Progenitor cell of endocrine pancreas (in vitro differentiated cells): ENCODE measurements at regions not wholly inside any gene's neighbourhood (a gene's known extent, or its start where the extent isn't known, plus 50 kb on each side); places are given as distances from the start of the nearest gene placed in this dataset.

Experiments
- DNase-seq: peaks from one replicate; pipeline ENCODE4 v3.0.0; 2021; ENCODE audit warnings: low spot score; ENCODE audit not compliant: unreplicated experiment
- H3K27ac Mint-ChIP-seq: 2 replicates; pipeline ENCODE4 v1.8.0; 2021; ENCODE audit warnings: mild to moderate bottlenecking, moderate library complexity, mixed read lengths
- H3K27me3 Mint-ChIP-seq: 2 replicates; pipeline ENCODE4 v1.8.0; 2021; ENCODE audit warnings: mixed read lengths
- H3K36me3 Mint-ChIP-seq: 2 replicates; pipeline ENCODE4 v1.8.0; 2022; ENCODE audit warnings: mixed read lengths; ENCODE audit not compliant: insufficient read depth
- H3K4me1 Mint-ChIP-seq: 2 replicates; pipeline ENCODE4 v1.8.0; 2021; ENCODE audit warnings: low read depth, mixed read lengths
- H3K4me3 Mint-ChIP-seq: 2 replicates; pipeline ENCODE4 v1.8.0; 2021; ENCODE audit warnings: low read depth, mild to moderate bottlenecking, moderate library complexity, mixed read lengths
- H3K9me3 Mint-ChIP-seq: 2 replicates; pipeline ENCODE4 v1.8.0; 2021; ENCODE audit warnings: low read depth, mixed read lengths
- CTCF ChIP-seq: fragments of 200-600 bp; sonication (generic); IDR thresholded peaks from one replicate; pipeline ENCODE4 v1.5.0; 2021; ENCODE audit warnings: antibody characterized with exemption, mild to moderate bottlenecking; ENCODE audit not compliant: unreplicated experiment

DNA sequence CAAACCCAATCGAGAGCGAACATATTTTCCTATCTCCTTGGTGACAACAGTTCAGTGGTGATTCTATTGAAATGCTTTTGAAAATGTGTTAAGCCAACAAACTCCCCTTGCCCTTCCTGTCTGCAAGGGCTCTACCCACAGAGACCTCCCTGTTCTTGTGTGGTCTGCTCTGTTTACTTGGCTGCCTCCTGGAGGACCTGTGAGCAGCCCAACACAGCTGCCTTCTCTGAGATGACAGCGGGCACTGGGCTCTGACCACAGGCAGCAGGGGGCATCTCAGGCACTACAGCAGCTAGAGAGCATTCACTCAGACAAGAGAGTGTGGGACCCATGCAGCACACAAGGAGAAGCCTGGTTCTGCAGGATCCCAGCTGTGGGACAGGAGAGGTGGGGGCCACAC, 416.4 kb downstream of the TCERG1L start:
- H3K27ac Mint-ChIP-seq, result no peak overlapping the region
- no peak overlapping the region for H3K4me3 Mint-ChIP-seq
- peaks cover 5% of the 10 kb centered on the region for H3K27me3 Mint-ChIP-seq
- H3K9me3 Mint-ChIP-seq, result no peaks in the 10 kb centered on the region
- no peak for DNase-seq
- no peaks in the 10 kb centered on the region for H3K4me1 Mint-ChIP-seq
- no peaks in the 10 kb centered on the region for H3K36me3 Mint-ChIP-seq
- no peak for TF ChIP-seq CTCF

GRCh38 chr10:130897815-130898214, 413.7 kb downstream of the TCERG1L start:
- no peak for DNase-seq
- H3K36me3 Mint-ChIP-seq, result no peaks in the 10 kb centered on the region
- no peaks in the 10 kb centered on the region for H3K9me3 Mint-ChIP-seq
- no peak overlapping the region for H3K27ac Mint-ChIP-seq
- TF ChIP-seq CTCF, result no peak
- H3K4me1 Mint-ChIP-seq, result no peaks in the 10 kb centered on the region
- no peak overlapping the region for H3K4me3 Mint-ChIP-seq
- peaks cover 8% of the 10 kb centered on the region for H3K27me3 Mint-ChIP-seq

DNA sequence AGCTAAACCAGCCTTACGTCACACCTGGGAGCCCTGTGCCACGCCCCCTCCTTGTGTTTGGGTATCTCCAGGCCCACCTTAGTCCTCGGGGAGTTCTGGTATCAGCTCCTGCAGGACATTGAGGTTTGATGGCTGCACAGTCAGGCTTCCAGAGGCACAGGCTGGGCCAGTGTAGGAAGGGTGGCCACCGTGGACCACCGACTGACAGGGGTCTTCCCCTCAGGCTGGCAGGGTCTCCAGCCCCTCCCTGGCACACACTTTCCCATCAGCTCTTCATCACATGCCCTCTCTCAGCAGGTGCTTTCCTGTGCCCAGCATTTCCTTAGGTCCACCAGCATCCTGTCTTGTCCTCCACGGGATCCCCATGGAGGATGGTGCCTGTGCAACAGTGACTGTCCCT, 413.1 kb downstream of the TCERG1L start:
- Mint-ChIP-seq H3K27me3 (peaks cover 8% of the 10 kb centered on the region), H3K4me3 (no peak overlapping the region), H3K9me3 (no peaks in the 10 kb centered on the region), H3K36me3 (no peaks in the 10 kb centered on the region), H3K27ac (no peak overlapping the region), H3K4me1 (no peaks in the 10 kb centered on the region)
- no peak for DNase-seq
- no peak for TF ChIP-seq CTCF

DNA sequence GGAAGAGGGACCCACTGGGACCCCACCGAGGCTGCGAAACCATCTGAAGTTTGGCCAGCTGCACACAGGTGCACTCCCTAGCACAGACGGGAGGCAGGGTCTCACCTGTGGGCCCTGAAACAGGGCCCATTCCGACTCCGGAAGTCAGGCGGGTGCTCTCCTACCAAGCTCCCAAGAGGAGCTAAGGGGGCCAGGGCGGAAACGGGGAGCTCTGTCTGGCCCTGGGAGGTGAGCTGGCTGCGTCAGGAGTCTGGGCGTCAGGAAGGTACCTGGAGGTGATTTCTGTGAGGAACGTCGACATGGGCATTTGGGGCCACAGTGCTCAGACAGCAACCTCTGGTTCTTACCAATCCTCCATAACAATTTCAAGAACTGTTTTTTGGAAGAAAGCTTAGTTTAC, 411.7 kb downstream of the TCERG1L start:
- Mint-ChIP-seq H3K9me3 (no peaks in the 10 kb centered on the region), H3K27me3 (peaks cover 8% of the 10 kb centered on the region), H3K27ac (no peak overlapping the region), H3K36me3 (no peaks in the 10 kb centered on the region), H3K4me1 (no peaks in the 10 kb centered on the region), H3K4me3 (no peak overlapping the region)
- DNase-seq, result no peak
- no peak for TF ChIP-seq CTCF

GRCh38 chr10:130900441-130901160, 410.9 kb downstream of the TCERG1L start:
- Mint-ChIP-seq H3K27me3 (peaks cover 8% of the 10 kb centered on the region), H3K27ac (no peak overlapping the region), H3K4me1 (no peaks in the 10 kb centered on the region), H3K9me3 (no peaks in the 10 kb centered on the region), H3K4me3 (no peak overlapping the region), H3K36me3 (no peaks in the 10 kb centered on the region)
- no peak for DNase-seq
- no peak for TF ChIP-seq CTCF
